GM21515 (cell line): ENCODE measurements at regions not wholly inside any gene's neighbourhood (a gene's known extent, or its start where the extent isn't known, plus 50 kb on each side); places are given as distances from the start of the nearest gene placed in this dataset.
"Not testable (repeated sequence)": the region's sequence is repeated elsewhere in the genome, so short reads cannot be mapped to it uniquely, and the experiment has no call there.

Experiments
- ATAC-seq: cut with Tn5 transposase; IDR thresholded peaks from one replicate; pipeline ENCODE4 v1.9.1; 2021; ENCODE audit not compliant: unreplicated experiment

DNA sequence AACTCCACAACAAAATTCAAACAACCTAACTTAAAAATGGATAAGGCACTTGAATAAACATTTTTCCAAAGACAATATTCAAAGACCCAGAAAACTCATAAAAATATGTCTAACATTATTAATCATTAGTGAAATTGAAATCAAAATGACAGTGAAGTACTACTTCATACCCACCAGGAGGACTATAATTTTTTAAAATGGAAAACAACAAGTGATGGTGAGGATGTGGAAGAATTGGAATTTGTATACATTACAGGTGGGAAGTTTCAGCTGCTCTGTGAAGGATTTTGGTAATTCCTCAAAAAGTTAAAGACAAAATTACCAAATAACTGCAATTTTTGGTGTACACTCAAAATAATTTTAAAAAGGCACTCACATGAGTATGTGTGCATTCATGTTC is 920.0 kb downstream of the TDRD15 start:
- no peak for ATAC-seq

- ATAC-seq: no peak
Observed at GRCh38 chr2:22055784-22056620, 932.2 kb downstream of the TDRD15 start.

DNA sequence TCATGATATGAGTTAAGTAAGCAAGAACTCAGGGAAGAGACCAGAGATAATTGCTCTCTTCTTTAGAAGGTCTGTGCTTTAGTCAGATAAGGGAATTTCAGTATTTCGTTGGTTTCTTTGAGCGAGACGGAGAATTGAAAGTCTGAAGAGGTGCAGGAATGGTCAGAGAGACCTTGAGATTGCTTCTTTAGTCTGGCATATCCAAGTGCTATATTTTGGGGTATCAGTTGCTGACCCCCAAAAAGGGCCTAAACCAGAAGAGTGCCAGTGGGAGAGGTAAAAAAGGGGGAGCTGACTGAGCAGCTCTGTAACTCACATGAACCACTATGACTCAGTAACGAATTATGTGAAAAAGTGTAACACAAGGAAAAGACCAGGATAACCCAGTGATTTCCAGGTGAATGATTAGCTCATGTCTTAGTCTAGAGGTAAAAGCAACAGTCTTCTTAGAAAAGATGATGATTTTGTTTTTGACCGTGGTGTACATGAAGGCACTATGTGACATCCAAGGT is 932.9 kb downstream of the TDRD15 start:
- no peak for ATAC-seq

- no peak for ATAC-seq
Observed at GRCh38 chr2:22062679-22063078, 938.9 kb downstream of the TDRD15 start.

GRCh38 chr2:22076454-22076853 is 952.7 kb downstream of the TDRD15 start:
- no peak for ATAC-seq

DNA sequence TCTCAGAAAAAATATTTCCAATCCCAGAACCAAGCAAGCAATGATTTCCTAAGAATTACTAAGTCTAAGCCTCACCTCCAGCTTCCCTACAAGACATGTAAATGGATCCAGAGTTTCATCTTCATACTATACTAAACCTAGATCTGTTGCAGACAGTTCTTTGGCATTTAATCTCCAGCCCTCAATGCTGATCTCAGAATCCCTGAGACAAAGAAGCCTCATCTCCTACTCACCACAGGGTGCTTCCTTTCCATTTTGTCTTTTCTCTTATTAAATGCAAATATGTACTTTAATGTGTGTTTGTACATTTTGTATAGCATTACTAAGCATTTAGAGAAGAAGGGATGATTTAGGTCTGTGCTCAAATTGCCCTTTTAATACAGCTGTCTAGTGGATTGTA is 954.9 kb downstream of the TDRD15 start:
- no peak for ATAC-seq

DNA sequence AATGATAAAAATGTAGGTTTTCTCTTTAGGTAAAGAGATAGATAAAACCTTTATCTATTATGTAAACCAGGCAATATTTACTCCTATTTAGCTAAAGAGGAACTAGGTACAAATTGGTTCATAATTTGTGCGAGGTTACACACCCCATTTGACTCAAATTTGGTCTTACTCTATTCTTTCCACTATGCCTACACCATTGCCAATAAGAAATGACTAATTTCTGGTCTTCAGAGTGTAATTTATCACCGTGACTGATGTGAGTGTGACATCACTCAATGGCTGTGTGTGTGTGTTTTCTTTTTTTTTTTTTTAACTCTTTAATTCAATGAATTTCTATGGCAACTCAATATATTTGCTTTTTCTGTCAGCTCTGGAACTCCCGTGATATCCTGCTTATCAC is 955.8 kb downstream of the TDRD15 start:
- ATAC-seq: no peak

- no peak for ATAC-seq
Observed at GRCh38 chr2:22086726-22087125, 963.0 kb downstream of the TDRD15 start.

DNA sequence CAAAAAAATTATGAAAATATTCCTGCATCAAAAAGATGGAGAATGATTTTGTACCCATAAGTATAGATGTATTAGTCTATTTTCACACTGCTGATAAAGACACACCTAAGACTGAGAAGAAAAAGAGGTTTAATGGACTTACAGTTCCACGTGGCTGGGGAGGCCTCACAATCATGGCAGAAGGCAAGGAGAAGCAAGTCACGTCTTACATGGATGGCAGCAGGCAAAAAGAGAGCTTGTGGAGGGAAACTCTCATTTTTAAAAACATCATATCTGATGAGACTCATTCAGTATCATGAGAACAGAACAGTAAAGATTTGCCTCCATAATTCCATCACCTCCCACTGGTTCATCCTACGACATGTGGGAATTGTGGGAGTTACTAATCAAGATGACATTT is 979.8 kb downstream of the TDRD15 start:
- not testable (repeated sequence) for ATAC-seq

- ATAC-seq: no peak
Observed at GRCh38 chr2:22110244-22110651, 986.5 kb downstream of the TDRD15 start.

GRCh38 chr2:22124003-22124402 is 1000.2 kb downstream of the TDRD15 start:
- ATAC-seq: no peak

DNA sequence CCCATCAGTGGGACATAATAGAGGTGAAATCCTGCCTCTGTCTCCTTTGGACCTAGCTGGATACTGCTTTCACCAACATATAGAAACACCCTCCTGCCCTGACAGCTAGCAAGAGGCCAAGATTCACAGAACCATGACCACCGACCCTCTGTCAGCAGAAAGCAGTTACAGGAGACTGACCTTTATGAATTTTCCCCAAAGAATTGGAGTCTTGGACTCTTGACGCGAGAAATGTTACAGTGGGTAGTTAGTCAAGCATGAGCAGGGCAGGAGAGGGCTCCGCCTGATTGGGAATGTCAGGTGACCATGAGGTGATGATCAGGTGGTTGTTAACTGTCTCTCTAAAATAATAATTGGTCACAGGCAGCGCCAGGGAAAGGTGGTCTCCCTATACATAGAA is 1002.3 kb downstream of the TDRD15 start:
- ATAC-seq: no peak

GRCh38 chr2:22126978-22127377 is 1003.2 kb downstream of the TDRD15 start:
- ATAC-seq: no peak

DNA sequence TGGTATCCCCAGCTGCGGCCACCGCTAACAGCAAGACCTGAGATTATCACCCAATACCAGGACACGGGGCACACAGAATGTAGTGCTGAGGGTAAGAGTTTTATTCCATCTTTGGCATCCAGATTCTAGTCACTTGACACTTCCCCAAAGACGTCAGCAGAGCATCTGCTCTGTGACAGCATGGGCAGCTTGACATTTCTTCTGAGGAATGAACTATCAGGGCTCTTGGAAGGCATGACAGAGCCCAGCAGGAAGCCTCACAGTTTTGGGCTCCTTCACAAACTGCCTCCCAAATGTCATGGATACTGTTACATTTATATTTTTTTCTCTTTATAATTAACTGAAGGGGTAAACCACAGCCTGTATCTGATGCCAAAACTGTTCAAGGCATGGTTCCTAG is 1010.7 kb downstream of the TDRD15 start:
- no peak for ATAC-seq

DNA sequence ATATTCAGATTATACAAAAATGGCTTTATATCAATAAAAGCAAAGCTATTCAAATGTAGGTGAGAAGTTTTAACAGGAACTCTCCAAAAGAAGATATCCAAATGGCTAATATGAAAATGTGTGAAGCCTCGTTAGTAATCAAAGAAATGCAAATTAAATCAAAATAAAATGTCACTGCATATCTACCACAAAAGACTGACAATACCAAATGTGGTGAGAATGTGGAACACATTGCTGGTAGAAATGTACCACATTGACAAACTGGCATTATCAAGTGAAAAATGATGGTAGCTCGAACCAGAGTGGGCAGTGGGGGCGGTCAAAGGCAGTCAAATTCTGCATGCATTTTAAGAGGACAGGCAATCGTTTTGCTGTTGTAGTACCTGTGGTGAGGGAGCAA is 1012.7 kb downstream of the TDRD15 start:
- ATAC-seq: no peak

GRCh38 chr2:22143840-22144239 is 1020.1 kb downstream of the TDRD15 start:
- no peak for ATAC-seq

- no peak for ATAC-seq
Observed at GRCh38 chr2:22153931-22154613, 1030.3 kb downstream of the TDRD15 start.

GRCh38 chr2:22156661-22157060 is 1032.9 kb downstream of the TDRD15 start:
- ATAC-seq: not testable (repeated sequence)

- ATAC-seq: no peak
Observed at GRCh38 chr2:22167256-22167655, 1043.5 kb downstream of the TDRD15 start.

DNA sequence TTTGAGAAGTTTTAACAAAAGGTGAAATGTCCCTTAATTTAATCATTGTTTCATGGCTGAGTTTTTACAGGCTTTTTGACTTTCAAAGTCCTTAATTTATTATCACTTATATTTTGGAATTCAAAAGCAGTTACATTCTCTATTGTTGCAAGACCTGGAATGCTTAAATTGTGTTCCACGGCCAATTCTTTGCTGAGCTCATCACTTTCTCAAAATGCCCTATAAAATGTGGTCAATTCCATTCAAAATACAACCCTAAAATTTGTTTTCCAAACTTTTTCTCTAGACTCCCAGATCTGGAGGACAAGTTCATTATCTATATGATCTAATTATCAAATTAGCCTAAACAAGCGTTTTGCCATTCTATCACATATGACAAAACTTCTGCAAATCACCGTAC is 1051.2 kb downstream of the TDRD15 start:
- ATAC-seq: no peak

DNA sequence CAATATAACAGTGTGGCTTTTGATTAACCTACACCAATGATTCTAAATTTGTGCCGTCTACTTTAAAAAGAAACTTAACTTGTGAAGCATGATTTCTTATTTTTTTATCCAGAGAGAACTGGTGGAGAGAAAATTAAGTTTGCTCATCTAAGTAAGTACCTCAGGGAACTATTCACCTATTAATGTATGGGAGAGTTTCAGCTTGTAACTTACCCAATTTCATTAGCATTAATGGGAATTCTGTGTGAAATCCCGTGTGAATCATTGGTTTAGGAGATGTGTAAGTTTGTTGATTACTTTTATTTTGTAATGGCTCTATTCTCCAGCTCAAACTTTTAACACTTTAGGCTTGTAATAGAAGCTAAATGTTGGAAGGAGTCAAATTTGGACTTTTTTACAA is 1061.5 kb downstream of the TDRD15 start:
- ATAC-seq: no peak

GRCh38 chr2:22186261-22186828 is 1062.6 kb downstream of the TDRD15 start:
- not testable (repeated sequence) for ATAC-seq
